DMS79 (cell line): ENCODE measurements at regions not wholly inside any gene's neighbourhood (a gene's known extent, or its start where the extent isn't known, plus 50 kb on each side); places are given as distances from the start of the nearest gene placed in this dataset.

Experiments used
- DNase-seq: peaks from one replicate; lab custom pipeline; 2025; lab: John Stamatoyannopoulos, UW

GRCh38 chr4:29521281-29521680 is 1198.9 kb upstream of the PCDH7 start:
- DNase-seq: no peak

GRCh38 chr4:29536745-29537144 is 1183.4 kb upstream of the PCDH7 start:
- no peak for DNase-seq

- no peak for DNase-seq
These were observed 1181.1 kb upstream of the PCDH7 start for GRCh38 chr4:29538889-29539646.

DNA sequence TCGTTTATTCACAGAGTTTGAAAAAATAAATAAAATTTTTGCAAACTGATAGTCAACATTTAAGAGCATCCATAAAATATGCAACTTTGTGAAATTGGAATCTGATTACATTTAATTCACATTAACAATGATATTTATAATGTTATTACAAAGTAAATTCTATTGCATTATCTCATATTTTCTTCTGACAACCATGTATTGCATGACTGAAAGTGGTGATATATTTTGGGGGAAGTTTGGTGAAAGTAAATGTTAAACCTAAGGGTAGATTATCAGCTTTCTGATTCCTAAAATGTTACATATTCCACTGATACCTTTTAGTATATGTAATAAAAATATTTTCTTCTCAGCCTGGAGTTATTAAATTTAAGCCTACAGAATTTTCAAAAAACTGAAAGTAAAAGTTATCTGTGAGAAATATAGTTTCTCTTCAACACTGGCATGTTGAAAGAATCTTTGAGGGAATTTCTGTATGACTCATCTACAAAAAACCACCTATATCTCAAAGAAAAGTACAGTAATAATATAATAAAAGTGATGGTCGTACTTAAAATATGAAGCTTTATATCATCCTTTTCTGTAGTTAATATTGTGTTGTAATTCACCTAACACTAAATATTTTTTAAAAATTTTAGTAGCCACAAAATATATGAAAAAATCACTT is 1179.6 kb upstream of the PCDH7 start:
- DNase-seq: no peak

GRCh38 chr4:29541757-29542156 is 1178.4 kb upstream of the PCDH7 start:
- DNase-seq: no peak

DNA sequence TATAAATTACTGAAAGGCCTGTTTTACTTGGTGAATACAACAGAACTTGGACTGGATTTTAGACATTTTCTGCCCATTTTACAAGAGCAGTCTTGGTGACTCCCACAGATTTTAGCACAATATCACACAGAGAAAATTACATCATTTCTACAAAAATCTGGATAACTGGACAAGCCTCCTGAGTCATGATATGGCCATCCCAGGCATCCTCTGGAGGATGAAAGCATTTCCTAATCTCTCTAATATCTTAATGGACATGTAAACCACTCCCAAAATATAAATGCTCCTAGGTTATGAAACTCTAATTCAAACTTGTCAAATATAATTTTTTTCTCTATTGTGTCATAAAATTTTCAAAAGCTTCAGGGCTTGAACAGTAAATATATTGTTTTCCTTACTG is 1170.8 kb upstream of the PCDH7 start:
- no peak for DNase-seq

DNA sequence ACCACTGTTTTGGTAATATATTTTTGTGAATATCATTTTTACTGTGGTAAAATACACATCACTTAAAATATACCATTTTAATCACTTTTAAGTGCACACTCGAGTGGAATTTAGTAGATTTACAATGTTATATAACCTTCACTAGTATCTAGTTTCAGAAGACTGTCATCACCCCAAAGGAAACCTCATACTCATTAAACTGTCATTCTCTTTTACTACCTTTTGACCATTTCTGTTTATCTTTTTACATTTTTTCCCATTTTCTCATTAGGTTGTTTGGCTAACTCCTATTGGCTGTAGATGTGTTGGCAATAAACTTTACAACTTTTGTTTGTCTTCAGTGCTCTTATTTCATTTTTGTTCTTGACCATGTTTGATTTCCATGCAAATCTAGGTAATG is 1168.3 kb upstream of the PCDH7 start:
- no peak for DNase-seq

DNA sequence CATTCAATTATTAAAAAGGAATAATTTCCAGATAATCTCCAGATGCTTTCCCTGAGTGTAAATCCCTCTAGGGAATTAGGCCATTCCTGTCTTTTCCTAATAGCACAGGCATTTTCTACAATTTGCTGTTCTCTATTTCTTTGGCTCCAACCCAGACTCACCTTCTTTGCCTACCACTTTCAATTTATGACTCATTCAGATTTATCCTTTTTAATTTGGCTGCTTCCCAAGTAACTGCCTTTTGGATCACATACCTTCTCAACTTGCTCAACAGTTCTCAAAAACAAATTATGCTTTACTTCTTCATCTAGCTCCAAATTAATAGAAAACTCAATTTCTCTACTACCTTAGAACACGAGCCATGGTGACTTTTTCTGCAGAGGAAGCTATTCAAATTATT is 1166.3 kb upstream of the PCDH7 start:
- DNase-seq: no peak

DNA sequence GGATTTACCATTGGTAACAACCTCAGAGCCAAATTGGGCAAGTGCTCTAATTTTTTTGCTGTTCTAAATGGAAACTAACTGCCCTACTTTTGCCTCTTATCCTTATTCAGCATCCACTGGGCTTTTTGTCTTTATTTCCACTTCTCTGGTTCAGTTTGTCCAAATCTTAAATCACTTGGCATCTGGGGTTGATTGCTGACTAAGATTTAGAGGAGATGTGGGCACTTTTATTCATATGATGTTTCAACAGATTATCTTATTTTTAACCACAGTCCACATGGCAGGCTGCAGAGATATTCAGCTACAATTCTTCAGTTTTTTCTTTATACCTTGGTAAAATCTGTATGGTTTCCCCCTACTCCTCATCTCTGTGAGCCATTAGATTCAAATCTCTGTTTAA is 1161.4 kb upstream of the PCDH7 start:
- no peak for DNase-seq

DNA sequence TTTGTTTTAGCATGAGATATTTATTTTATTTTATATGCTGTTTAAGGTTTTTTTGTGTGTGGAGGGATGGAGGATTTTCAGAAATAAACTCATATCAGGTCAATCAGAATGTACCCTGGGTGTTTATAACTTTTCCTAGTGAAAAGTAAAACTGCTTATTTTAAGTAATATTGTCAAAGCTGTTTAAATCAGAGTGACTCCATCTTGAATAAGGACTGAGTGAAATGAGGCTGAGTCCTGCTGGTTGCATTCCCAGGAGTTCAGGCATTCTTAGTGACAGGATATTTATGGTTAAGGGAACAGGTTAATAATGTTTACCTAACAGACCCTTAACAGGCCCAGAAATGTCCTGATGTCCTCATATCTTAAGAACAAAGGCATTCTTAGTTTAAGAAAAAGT is 1160.9 kb upstream of the PCDH7 start:
- DNase-seq: no peak

- no peak for DNase-seq
These were observed 1159.7 kb upstream of the PCDH7 start for GRCh38 chr4:29560452-29560851.

- DNase-seq: no peak
These were observed 1154.9 kb upstream of the PCDH7 start for GRCh38 chr4:29565256-29565655.

DNA sequence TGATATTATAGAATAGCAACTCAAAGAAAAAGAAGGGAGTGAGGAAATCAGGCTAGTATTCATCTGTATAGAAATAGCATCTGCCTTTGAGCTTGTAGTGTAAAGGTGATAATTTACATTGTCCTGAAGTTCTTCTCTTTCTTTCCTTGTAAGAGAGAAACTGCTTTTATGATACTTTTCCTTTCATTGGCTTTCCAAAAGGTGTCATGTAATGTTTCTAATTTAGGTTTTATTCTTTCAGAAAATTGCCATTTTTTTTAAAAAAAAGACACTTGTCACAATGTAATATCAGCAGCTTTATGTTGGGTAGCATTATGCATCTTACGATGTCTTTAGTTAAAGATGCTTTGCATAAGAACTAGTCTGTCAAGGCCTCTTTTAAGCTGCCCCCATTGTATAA is 1153.8 kb upstream of the PCDH7 start:
- DNase-seq: no peak

- no peak for DNase-seq
These were observed 1148.8 kb upstream of the PCDH7 start for GRCh38 chr4:29571322-29571721.

GRCh38 chr4:29578329-29578728 is 1141.8 kb upstream of the PCDH7 start:
- no peak for DNase-seq

- DNase-seq: no peak
These were observed 1138.7 kb upstream of the PCDH7 start for GRCh38 chr4:29581457-29581856.

GRCh38 chr4:29588617-29589016 is 1131.6 kb upstream of the PCDH7 start:
- DNase-seq: no peak

DNA sequence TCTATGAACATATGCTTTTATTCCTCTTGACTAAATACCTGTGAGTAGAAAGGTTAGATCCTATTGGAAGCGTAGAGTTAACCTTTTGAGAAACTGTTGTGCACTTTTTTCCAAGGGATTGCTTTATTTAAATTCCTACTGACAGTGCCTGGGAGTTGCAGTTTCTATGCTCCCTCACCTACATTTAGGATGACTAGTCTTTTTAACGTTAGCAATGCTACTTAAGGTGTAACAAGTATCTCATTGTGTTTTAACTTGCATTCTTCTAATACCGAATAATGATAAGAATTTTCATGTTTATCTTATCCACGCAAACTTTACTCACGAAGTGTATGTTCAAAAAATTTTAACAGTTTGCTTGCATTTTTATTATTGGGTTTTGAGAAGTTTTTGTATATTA is 1123.9 kb upstream of the PCDH7 start:
- no peak for DNase-seq

- DNase-seq: no peak
These were observed 1101.0 kb upstream of the PCDH7 start for GRCh38 chr4:29619168-29619567.

GRCh38 chr4:29632199-29632598 is 1088.0 kb upstream of the PCDH7 start:
- no peak for DNase-seq

- no peak for DNase-seq
These were observed 1083.2 kb upstream of the PCDH7 start for GRCh38 chr4:29636961-29637360.

GRCh38 chr4:29653221-29653620 is 1066.9 kb upstream of the PCDH7 start:
- DNase-seq: no peak

GRCh38 chr4:29680644-29681043 is 1039.5 kb upstream of the PCDH7 start:
- no peak for DNase-seq

- DNase-seq: no peak
These were observed 1016.1 kb upstream of the PCDH7 start for GRCh38 chr4:29704059-29704458.
